Kidney (tissue), 13 donors: ENCODE measurements at regions not wholly inside any gene's neighbourhood (a gene's known extent, or its start where the extent isn't known, plus 50 kb on each side); places are given as distances from the start of the nearest gene placed in this dataset.

Source experiments
- DNase-seq, 5 donors: peaks; one replicate each; pipeline ENCODE4 v3.0.0-alpha.2; 2013 to 2020
- FAIRE-seq: peaks from 2 replicates; lab custom pipeline; 2012; peaks lifted over from hg19 to GRCh38; lab: Jason Lieb, UNC
- H3K27ac ChIP-seq, 2 donors: one replicate each; pipeline ENCODE4 v1.7.0; 2013; ENCODE audit warnings: low read depth in 2 of 2, low read length in 2 of 2, inconsistent platforms in 1 of 2
- H3K27me3 ChIP-seq: one replicate; pipeline ENCODE4 v1.7.1; 2013; ENCODE audit warnings: low read length, inconsistent platforms; ENCODE audit not compliant: control insufficient read depth, insufficient read depth
- H3K36me3 ChIP-seq, 3 donors: one replicate each; pipeline versions ENCODE4 v1.7.0 to v1.7.1; 2013; ENCODE audit warnings: low read length in 3 of 3, control low read depth in 1 of 3, inconsistent platforms in 1 of 3; ENCODE audit not compliant: insufficient read depth in 3 of 3, control insufficient read depth in 2 of 3
- H3K4me1 ChIP-seq, 3 donors: one replicate each; pipeline versions ENCODE4 v1.7.0 to v1.7.1; 2013; ENCODE audit warnings: low read length in 3 of 3, inconsistent platforms in 1 of 3, low read depth in 1 of 3; ENCODE audit not compliant: control insufficient read depth in 2 of 3, insufficient read depth in 2 of 3
- H3K4me3 ChIP-seq, 3 donors: one replicate each; pipeline versions ENCODE4 v1.7.0 to v1.8.1; 2013; ENCODE audit warnings: low read length in 3 of 3, control low read depth in 1 of 3, inconsistent platforms in 1 of 3
- H3K9ac ChIP-seq, 3 donors: one replicate each; pipeline versions ENCODE4 v1.7.0 to v1.7.1; 2013; ENCODE audit warnings: low read length in 3 of 3, control low read depth in 1 of 3, inconsistent platforms in 1 of 3
- H3K9me3 ChIP-seq, 3 donors: one replicate each; pipeline versions ENCODE4 v1.7.0 to v1.7.1; 2013; ENCODE audit warnings: low read length in 3 of 3, control low read depth in 1 of 3, inconsistent platforms in 1 of 3; ENCODE audit not compliant: control insufficient read depth in 2 of 3, insufficient read depth in 1 of 3
- intact Hi-C: fragments of 100-400 bp; cut with DNase I; formaldehyde crosslinking; loops from one replicate; pipeline ENCODE4 v1.11.1; 2022
- TF ChIP-seq, protein P1 (sequence below): IDR thresholded peaks from 3 replicates; pipeline ENCODE4 v1.5.1; 2012; ENCODE audit warnings: mild to moderate bottlenecking, moderate library complexity, borderline replicate concordance; ENCODE audit not compliant: insufficient read depth; ENCODE audit errors: extremely low read depth
- donor health status: control.
- donor health status: control.
- donor health status: control.
- donor health status: control.
- donor health status: control.
- donor health status: DM: yes; HTN: yes; CAD: no.
- donor health status: Normal renal cell carcinoma (clear cell type).

DNA sequence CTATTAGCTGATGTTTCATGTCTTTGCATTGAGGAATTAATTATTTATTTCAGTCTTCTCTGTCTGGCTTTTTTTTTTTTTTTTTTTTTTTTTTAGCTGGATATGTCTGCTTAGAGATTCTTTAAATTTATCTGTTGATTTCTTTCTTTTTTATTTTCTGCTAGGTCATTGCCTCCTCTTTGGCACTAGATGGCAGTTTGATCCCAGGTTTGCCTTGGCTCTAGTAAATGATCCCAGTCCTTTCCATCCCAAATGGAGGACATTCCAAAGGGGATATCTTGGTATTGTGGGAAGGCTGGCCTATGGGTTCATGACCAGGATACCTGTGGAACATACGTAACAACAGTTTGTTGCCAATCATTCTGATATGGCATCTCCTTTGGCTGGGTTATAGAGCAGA is 339.5 kb upstream of the GCFC2 start:
- Histone ChIP-seq H3K9me3 (peaks cover 0 to 17% (median 0%) of the 10 kb centered on the region in 3 donors), H3K27ac (no peak overlapping the region), H3K4me1 (no peaks in the 10 kb centered on the region), H3K27me3 (no peaks in the 10 kb centered on the region), H3K9ac (no peak overlapping the region), H3K36me3 (no peaks in the 10 kb centered on the region), H3K4me3 (no peak overlapping the region)
- TF ChIP-seq, protein P1, sequence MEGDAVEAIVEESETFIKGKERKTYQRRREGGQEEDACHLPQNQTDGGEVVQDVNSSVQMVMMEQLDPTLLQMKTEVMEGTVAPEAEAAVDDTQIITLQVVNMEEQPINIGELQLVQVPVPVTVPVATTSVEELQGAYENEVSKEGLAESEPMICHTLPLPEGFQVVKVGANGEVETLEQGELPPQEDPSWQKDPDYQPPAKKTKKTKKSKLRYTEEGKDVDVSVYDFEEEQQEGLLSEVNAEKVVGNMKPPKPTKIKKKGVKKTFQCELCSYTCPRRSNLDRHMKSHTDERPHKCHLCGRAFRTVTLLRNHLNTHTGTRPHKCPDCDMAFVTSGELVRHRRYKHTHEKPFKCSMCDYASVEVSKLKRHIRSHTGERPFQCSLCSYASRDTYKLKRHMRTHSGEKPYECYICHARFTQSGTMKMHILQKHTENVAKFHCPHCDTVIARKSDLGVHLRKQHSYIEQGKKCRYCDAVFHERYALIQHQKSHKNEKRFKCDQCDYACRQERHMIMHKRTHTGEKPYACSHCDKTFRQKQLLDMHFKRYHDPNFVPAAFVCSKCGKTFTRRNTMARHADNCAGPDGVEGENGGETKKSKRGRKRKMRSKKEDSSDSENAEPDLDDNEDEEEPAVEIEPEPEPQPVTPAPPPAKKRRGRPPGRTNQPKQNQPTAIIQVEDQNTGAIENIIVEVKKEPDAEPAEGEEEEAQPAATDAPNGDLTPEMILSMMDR, result no peak
- intact Hi-C loops, result no loop called here
- DNase-seq (no peak), FAIRE-seq (no peak)

DNA sequence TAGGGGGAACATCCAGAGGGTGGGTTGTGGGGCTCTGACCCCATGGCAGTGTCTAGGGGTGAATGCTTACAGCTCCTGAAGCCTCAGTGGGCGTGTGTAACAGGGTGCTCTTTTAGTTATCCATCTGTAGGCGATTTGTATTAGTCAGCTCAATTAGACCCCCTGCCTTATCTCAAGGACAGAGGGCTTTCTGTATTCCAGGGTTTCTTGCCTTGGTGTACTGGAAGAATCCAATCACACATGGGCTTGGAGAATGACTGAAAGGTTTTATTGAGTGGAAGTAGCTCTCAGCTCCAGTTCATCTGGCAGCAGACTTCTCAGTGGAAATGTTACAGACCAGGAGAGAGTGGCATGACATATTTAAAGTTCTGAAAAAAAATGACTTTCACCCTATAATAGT is 334.0 kb upstream of the GCFC2 start:
- peaks cover 0 to 12% (median 0%) of the 10 kb centered on the region in 3 donors for H3K9me3 ChIP-seq
- H3K27me3 ChIP-seq, result no peaks in the 10 kb centered on the region
- no peak overlapping the region for H3K27ac ChIP-seq
- intact Hi-C loops, result no loop called here
- H3K4me1 ChIP-seq, result no peaks in the 10 kb centered on the region
- no peak for FAIRE-seq
- no peak overlapping the region for H3K4me3 ChIP-seq
- TF ChIP-seq, protein P1, result no peak
- DNase-seq, result peak in 1 of 5 donors; percentile 22
- H3K36me3 ChIP-seq, result no peaks in the 10 kb centered on the region
- no peak overlapping the region for H3K9ac ChIP-seq

DNA sequence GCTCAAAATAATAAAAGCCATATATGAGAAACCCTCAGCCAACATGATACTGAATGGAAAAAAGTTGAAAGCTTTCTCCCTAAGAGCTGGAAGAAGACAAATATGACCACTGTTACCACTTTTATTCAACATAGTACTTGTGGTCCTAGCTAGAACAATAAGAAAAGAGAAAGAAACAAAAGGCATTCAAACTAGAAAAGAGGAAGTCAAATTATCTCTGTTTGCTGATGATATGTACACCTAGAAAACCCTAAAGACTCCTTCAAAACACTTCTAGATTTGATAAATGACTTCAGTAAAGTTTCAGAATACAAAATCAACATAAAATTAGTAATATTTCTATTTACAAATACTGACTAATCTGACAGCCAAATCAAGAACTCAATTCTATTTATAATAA is 328.8 kb upstream of the GCFC2 start:
- no peak overlapping the region for H3K4me3 ChIP-seq
- H3K4me1 ChIP-seq, result no peaks in the 10 kb centered on the region
- H3K9me3 ChIP-seq, result no peaks in the 10 kb centered on the region
- TF ChIP-seq, protein P1, result no peak
- no peak for FAIRE-seq
- no peaks in the 10 kb centered on the region for H3K27me3 ChIP-seq
- no peak overlapping the region for H3K9ac ChIP-seq
- H3K27ac ChIP-seq, result no peak overlapping the region
- no peaks in the 10 kb centered on the region for H3K36me3 ChIP-seq
- intact Hi-C loops, result no loop called here
- no peak for DNase-seq

DNA sequence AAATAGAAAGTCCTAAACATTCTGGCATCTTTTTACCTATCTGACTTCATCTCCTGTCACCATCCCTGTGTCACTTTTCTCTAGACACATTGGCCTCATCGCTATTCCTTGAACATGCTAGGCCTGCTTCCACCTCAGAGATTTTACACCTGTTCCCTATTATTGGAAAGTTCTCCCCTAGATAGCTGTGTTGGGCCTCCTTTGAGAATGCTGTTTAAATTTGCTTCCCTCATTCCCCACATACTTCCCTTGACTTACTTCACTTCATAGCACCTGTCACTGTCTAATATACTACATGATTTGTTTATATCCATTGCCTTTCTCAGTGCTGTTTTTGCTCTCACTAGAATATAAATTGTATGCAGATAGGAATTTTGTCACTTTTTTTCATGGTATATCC is 317.0 kb upstream of the GCFC2 start:
- Histone ChIP-seq H3K27me3 (no peaks in the 10 kb centered on the region), H3K4me1 (no peaks in the 10 kb centered on the region), H3K9me3 (peaks cover 0 to 10% (median 0%) of the 10 kb centered on the region in 3 donors), H3K36me3 (no peaks in the 10 kb centered on the region), H3K4me3 (no peak overlapping the region), H3K27ac (no peak overlapping the region), H3K9ac (no peak overlapping the region)
- TF ChIP-seq, protein P1, result no peak
- FAIRE-seq, result no peak
- no peak for DNase-seq
- intact Hi-C loops, result no loop called here
